ENCODE measurements at regions not wholly inside any gene's neighbourhood (a gene's known extent, or its start where the extent isn't known, plus 50 kb on each side); places are given as distances from the start of the nearest gene placed in this dataset.

DNA sequence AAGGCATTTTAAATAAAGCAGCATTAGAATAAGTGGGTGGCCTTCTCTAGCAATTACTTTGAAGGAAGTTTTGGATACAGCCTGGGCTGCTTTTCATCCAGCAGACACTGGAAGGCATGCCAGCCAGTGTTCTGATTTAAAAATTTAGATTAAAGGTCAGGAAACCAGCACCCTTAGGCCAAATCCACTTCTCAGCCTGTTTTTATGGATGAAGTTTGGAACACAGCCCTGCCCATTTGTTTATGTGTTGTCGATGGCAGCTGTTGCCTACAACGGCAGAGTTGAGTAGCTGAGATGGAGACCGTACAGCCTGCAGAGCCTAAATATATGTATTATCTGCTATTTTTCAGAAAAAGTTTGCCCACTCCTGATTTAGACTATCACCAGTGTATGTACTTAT, 313.6 kb upstream of the ACVR2A start:
- ChIA-PET CTCF (no interaction called here), POLR2A (no interaction called here)
- H3K4me3 Mint-ChIP-seq = no peak overlapping the region
- H3K36me3 Mint-ChIP-seq (ENCODE audit: low read depth) = no peaks in the 10 kb centered on the region
- intact Hi-C loops (cut with micrococcal nuclease) = no loop called here
- H3K27me3 Mint-ChIP-seq = no peaks in the 10 kb centered on the region
- H3K4me1 Mint-ChIP-seq = no peaks in the 10 kb centered on the region
- H3K27ac Mint-ChIP-seq = no peak overlapping the region
- DNase-seq (no peak), ATAC-seq (ENCODE audit: low read depth) (no peak)
- TF ChIP-seq, protein P1, sequence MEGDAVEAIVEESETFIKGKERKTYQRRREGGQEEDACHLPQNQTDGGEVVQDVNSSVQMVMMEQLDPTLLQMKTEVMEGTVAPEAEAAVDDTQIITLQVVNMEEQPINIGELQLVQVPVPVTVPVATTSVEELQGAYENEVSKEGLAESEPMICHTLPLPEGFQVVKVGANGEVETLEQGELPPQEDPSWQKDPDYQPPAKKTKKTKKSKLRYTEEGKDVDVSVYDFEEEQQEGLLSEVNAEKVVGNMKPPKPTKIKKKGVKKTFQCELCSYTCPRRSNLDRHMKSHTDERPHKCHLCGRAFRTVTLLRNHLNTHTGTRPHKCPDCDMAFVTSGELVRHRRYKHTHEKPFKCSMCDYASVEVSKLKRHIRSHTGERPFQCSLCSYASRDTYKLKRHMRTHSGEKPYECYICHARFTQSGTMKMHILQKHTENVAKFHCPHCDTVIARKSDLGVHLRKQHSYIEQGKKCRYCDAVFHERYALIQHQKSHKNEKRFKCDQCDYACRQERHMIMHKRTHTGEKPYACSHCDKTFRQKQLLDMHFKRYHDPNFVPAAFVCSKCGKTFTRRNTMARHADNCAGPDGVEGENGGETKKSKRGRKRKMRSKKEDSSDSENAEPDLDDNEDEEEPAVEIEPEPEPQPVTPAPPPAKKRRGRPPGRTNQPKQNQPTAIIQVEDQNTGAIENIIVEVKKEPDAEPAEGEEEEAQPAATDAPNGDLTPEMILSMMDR (IDR thresholded peaks at IDR 0.05) = no peak
- H3K9me3 Mint-ChIP-seq = no peaks in the 10 kb centered on the region

DNA sequence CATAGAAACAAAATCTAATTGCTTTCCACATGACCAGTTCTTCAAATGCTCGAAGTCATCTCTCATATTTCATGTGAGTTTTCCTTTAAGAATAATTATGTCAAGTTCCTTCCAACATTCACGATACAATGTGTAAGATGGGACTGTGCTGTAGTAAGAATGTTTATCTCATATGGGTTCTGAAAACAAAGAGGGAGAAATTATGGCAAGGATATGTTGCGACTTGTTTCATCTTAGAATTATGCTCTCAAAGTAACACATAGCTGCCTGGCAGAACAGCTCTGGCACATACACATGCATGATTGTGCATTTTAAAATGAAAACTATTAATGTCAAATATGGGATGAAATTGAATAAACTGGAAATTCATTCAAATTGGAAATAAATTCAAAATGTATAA, 314.8 kb upstream of the ACVR2A start:
- intact Hi-C loops (cut with micrococcal nuclease) = no loop called here
- no peaks in the 10 kb centered on the region for H3K9me3 Mint-ChIP-seq
- ChIA-PET POLR2A (no interaction called here), CTCF (no interaction called here)
- TF ChIP-seq, protein P1 (IDR thresholded peaks at IDR 0.05) = no peak
- no peaks in the 10 kb centered on the region for H3K4me1 Mint-ChIP-seq
- H3K27me3 Mint-ChIP-seq = peaks cover under 1% of the 10 kb centered on the region
- no peak overlapping the region for H3K27ac Mint-ChIP-seq
- no peaks in the 10 kb centered on the region for H3K36me3 Mint-ChIP-seq (ENCODE audit: low read depth)
- no peak for DNase-seq
- H3K4me3 Mint-ChIP-seq = no peak overlapping the region
- no peak for ATAC-seq (ENCODE audit: low read depth)

DNA sequence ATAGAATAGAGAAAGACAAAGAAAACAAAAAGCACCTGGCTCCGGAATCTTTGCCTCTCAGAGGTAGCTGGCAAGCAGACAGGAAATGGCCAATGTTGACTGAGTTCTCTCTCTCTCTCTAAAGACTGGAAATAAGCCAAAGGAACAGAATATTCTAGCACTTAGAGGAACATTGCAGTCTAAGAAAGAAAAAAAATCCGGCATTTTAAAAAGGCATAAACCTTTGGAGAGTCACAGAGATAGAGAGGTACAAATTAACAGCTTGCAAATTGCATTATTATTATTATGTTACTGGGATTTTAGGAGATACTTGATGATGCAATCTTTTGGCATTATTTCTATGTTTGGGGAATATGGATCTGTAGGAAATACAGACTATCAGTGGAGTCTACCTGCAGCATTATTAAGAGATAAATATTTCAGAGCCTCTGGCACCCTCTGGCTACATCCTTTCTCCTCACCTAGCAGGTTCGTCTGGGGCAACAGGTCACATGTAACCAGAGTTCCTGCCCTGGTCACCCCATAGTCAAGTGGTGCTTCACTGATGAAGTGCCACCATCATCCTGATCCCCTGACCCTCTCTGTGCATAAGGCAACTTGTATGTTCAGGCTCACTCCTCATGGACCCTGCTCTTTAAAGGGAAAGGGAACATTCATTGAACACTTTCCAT, 318.9 kb upstream of the ACVR2A start:
- Mint-ChIP-seq H3K4me1 (no peaks in the 10 kb centered on the region), H3K27ac (no peak overlapping the region), H3K27me3 (peaks cover 11% of the 10 kb centered on the region), H3K9me3 (no peaks in the 10 kb centered on the region), H3K36me3 (ENCODE audit: low read depth) (no peaks in the 10 kb centered on the region), H3K4me3 (no peak overlapping the region)
- ChIA-PET POLR2A (no interaction called here), CTCF (no interaction called here)
- intact Hi-C loops (cut with micrococcal nuclease) = no loop called here
- ATAC-seq (ENCODE audit: low read depth) = no peak
- TF ChIP-seq, protein P1 (IDR thresholded peaks at IDR 0.05) = no peak
- no peak for DNase-seq

DNA sequence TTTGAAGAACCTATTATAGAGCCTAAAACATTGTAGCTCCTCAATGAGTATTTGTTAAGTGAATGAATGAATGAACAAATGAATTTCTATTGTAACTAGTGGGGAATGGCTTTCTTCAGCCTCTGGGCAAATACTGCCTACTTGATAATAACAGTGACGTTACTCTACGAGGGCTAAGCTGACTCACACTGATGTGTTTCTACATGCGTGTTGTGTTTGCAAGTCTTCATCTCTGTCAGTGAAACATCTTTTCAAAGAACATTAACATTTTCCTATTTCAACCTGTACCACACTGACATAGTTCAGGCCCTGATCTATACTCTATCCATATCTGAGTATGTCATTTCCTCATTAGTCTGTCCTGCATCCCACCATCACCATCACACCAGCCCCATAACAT, 319.9 kb upstream of the ACVR2A start:
- Mint-ChIP-seq H3K36me3 (ENCODE audit: low read depth) (no peaks in the 10 kb centered on the region), H3K4me1 (no peaks in the 10 kb centered on the region), H3K9me3 (no peaks in the 10 kb centered on the region), H3K27ac (no peak overlapping the region), H3K27me3 (peaks cover 11% of the 10 kb centered on the region), H3K4me3 (no peak overlapping the region)
- DNase-seq = no peak
- ChIA-PET POLR2A (no interaction called here), CTCF (no interaction called here)
- TF ChIP-seq, protein P1 (IDR thresholded peaks at IDR 0.05) = no peak
- intact Hi-C loops (cut with micrococcal nuclease) = no loop called here
- no peak for ATAC-seq (ENCODE audit: low read depth)

- no peaks in the 10 kb centered on the region for H3K4me1 Mint-ChIP-seq
- DNase-seq = no peak
- peaks cover 11% of the 10 kb centered on the region for H3K27me3 Mint-ChIP-seq
- ChIA-PET CTCF (no interaction called here), POLR2A (no interaction called here)
- H3K9me3 Mint-ChIP-seq = no peaks in the 10 kb centered on the region
- TF ChIP-seq, protein P1 (IDR thresholded peaks at IDR 0.05) = no peak
- ATAC-seq (ENCODE audit: low read depth) = no peak
- no peak overlapping the region for H3K27ac Mint-ChIP-seq
- intact Hi-C loops (cut with micrococcal nuclease) = no loop called here
- H3K36me3 Mint-ChIP-seq (ENCODE audit: low read depth) = no peaks in the 10 kb centered on the region
- no peak overlapping the region for H3K4me3 Mint-ChIP-seq
These were observed 321.4 kb upstream of the ACVR2A start for GRCh38 chr2:147523415-147523814.
